ENCODE measurements at regions not wholly inside any gene's neighbourhood (a gene's known extent, or its start where the extent isn't known, plus 50 kb on each side); places are given as distances from the start of the nearest gene placed in this dataset.

GRCh38 chr12:100718187-100718586 is 76.4 kb upstream of the ANO4 start:
- Histone ChIP-seq H3K36me3 (ENCODE audit: control insufficient read depth, insufficient read depth, low read length) (no peaks in the 10 kb centered on the region), H3K27me3 (ENCODE audit: control insufficient read depth, insufficient read depth, low read length) (no peaks in the 10 kb centered on the region; the same call in 1 of the 2 replicates), H3K4me3 (ENCODE audit: low read depth, low read length) (no peak overlapping the region)
- ChIA-PET CTCF (no interaction called here), POLR2A (no interaction called here)
- DNase-seq (ENCODE audit: low read depth), result peak; percentile 31
- TF ChIP-seq CTCF (IDR thresholded peaks at IDR 0.05; ENCODE audit: insufficient read depth, low read depth, low read length), result no peak

- H3K36me3 ChIP-seq (ENCODE audit: control insufficient read depth, insufficient read depth, low read length), result no peaks in the 10 kb centered on the region
- CTCF ChIA-PET, result interaction anchor here (1.3 to 2.2 kb wide), 3 partner anchors 12 to 20 kb away, joined by 4 to 7 read pairs (median 5); no protein-coding TSS in a partner anchor
- H3K27me3 ChIP-seq (ENCODE audit: control insufficient read depth, insufficient read depth, low read length), result no peaks in the 10 kb centered on the region; the same call in 1 of the 2 replicates
- POLR2A ChIA-PET, result no interaction called here
- TF ChIP-seq CTCF (IDR thresholded peaks at IDR 0.05; ENCODE audit: insufficient read depth, low read depth, low read length), result no peak
- DNase-seq (ENCODE audit: low read depth), result no peak
- no peak overlapping the region for H3K4me3 ChIP-seq (ENCODE audit: low read depth, low read length)
Measured at GRCh38 chr12:100720016-100720654, 74.4 kb upstream of the ANO4 start.

GRCh38 chr12:100721169-100721568 is 73.4 kb upstream of the ANO4 start:
- Histone ChIP-seq H3K4me3 (ENCODE audit: low read depth, low read length) (no peak overlapping the region), H3K36me3 (ENCODE audit: control insufficient read depth, insufficient read depth, low read length) (no peaks in the 10 kb centered on the region), H3K27me3 (ENCODE audit: control insufficient read depth, insufficient read depth, low read length) (no peaks in the 10 kb centered on the region; the same call in 1 of the 2 replicates)
- no peak for DNase-seq (ENCODE audit: low read depth)
- no peak for TF ChIP-seq CTCF (IDR thresholded peaks at IDR 0.05; ENCODE audit: insufficient read depth, low read depth, low read length)
- CTCF ChIA-PET, result interaction anchor here (0.6 to 2.2 kb wide), 3 partner anchors 11 to 13 kb away, joined by 3 to 7 read pairs (median 5); no protein-coding TSS in a partner anchor
- POLR2A ChIA-PET, result no interaction called here

GRCh38 chr12:100724071-100724470 is 70.5 kb upstream of the ANO4 start:
- H3K4me3 ChIP-seq (ENCODE audit: low read depth, low read length), result no peak overlapping the region
- DNase-seq (ENCODE audit: low read depth), result no peak
- H3K36me3 ChIP-seq (ENCODE audit: control insufficient read depth, insufficient read depth, low read length), result no peaks in the 10 kb centered on the region
- ChIA-PET CTCF (no interaction called here), POLR2A (no interaction called here)
- H3K27me3 ChIP-seq (ENCODE audit: control insufficient read depth, insufficient read depth, low read length), result no peaks in the 10 kb centered on the region
- no peak for TF ChIP-seq CTCF (IDR thresholded peaks at IDR 0.05; ENCODE audit: insufficient read depth, low read depth, low read length)

GRCh38 chr12:100733817-100734593 is 60.6 kb upstream of the ANO4 start:
- H3K36me3 ChIP-seq (ENCODE audit: control insufficient read depth, insufficient read depth, low read length), result no peaks in the 10 kb centered on the region

More at GRCh38 chr12:100733817-100734593, 60.6 kb upstream of the ANO4 start:
- Histone ChIP-seq H3K27me3 (ENCODE audit: control insufficient read depth, insufficient read depth, low read length) (no peaks in the 10 kb centered on the region), H3K4me3 (ENCODE audit: low read depth, low read length) (no peak overlapping the region)
- CTCF ChIA-PET, result interaction anchor here (0.6 to 2.5 kb wide), 15 partner anchors 8 to 563 kb away, joined by 3 to 15 read pairs (median 4); no protein-coding TSS in a partner anchor
- POLR2A ChIA-PET, result no interaction called here
- no peak for DNase-seq (ENCODE audit: low read depth)
- peak; percentile 75 for TF ChIP-seq CTCF (IDR thresholded peaks at IDR 0.05; ENCODE audit: insufficient read depth, low read depth, low read length)

All from BJ (cell line).